Spleen (tissue), 11 donors: ENCODE measurements at regions not wholly inside any gene's neighbourhood (a gene's known extent, or its start where the extent isn't known, plus 50 kb on each side); places are given as distances from the start of the nearest gene placed in this dataset.

Source experiments
- DNase-seq: peaks from one replicate; pipeline ENCODE4 v3.0.0-alpha.2; 2020
- H3K27ac ChIP-seq, 8 donors: fragments of 200-600 bp; sonication (generic) in 7 of 8; 1 replicate in 4 of 8; 2 replicates in 4 of 8; pipeline versions ENCODE4 v1.5.0 to v1.8.0; 2016 to 2021; ENCODE audit warnings: inconsistent platforms in 4 of 8, mild to moderate bottlenecking in 4 of 8, moderate library complexity in 1 of 8
- H3K27me3 ChIP-seq, 7 donors: fragments of 200-600 bp; sonication (generic) in 6 of 7; replicated peaks in 1 of 7; 1 replicate in 4 of 7; 2 replicates in 3 of 7; pipeline versions ENCODE4 v1.5.0 to v1.8.0; 2016 to 2021; ENCODE audit warnings: inconsistent platforms in 3 of 7, mild to moderate bottlenecking in 1 of 7
- H3K36me3 ChIP-seq, 6 donors: fragments of 200-600 bp; sonication (generic) in 5 of 6; 1 replicate in 4 of 6; 2 replicates in 2 of 6; pipeline versions ENCODE4 v1.5.0 to v1.8.0; 2016 to 2021; ENCODE audit warnings: inconsistent platforms in 2 of 6
- H3K4me1 ChIP-seq, 6 donors: fragments of 200-600 bp; sonication (generic) in 5 of 6; 1 replicate in 3 of 6; 2 replicates in 3 of 6; pipeline versions ENCODE4 v1.5.0 to v1.8.0; 2016 to 2021; ENCODE audit warnings: inconsistent platforms in 3 of 6
- H3K4me3 ChIP-seq, 8 donors: fragments of 200-600 bp; sonication (generic) in 7 of 8; 1 replicate in 4 of 8; 2 replicates in 4 of 8; pipeline versions ENCODE4 v1.5.0 to v1.8.0; 2016 to 2021; ENCODE audit warnings: inconsistent platforms in 4 of 8, mild to moderate bottlenecking in 4 of 8, moderate library complexity in 2 of 8
- H3K9me3 ChIP-seq, 8 donors: fragments of 200-600 bp; sonication (generic) in 7 of 8; 1 replicate in 4 of 8; 2 replicates in 4 of 8; pipeline versions ENCODE4 v1.5.0 to v1.8.0; 2016 to 2021; ENCODE audit warnings: inconsistent platforms in 4 of 8
- POLR2A ChIP-seq, 3 donors: fragments of 450-650 bp; IDR thresholded peaks; one replicate each; pipeline ENCODE4 v1.5.1; 2017; ENCODE audit warnings: antibody characterized with exemption in 3 of 3, mild to moderate bottlenecking in 1 of 3
- POLR2AphosphoS5 ChIP-seq, 3 donors: sonication (generic); formaldehyde crosslinking; IDR thresholded peaks; one replicate each; pipeline ENCODE4 v1.5.1; 2017; ENCODE audit warnings: antibody characterized with exemption in 3 of 3
- WGBS, 5 donors: extraction: QIAGEN DNeasy Blood & Tissue Kit in 3 of 5; methylation state at CpG; one replicate each; pipeline versions ENCODE4 v1.1.5 to v1.1.7; 2013 to 2018; 5-methylcytosine and 5-hydroxymethylcytosine counted together
- intact Hi-C: fragments of 100-400 bp; cut with DNase I; formaldehyde crosslinking; loops from one replicate; pipeline ENCODE4 v1.15.0; 2023; ENCODE audit warnings: low total_unique reads
- TF ChIP-seq, protein P1 (sequence below), 11 experiments: fragments of 200-600 bp in 7 of 11; fragments of 450-650 bp in 4 of 11; sonication (generic) in 4 of 11; IDR thresholded peaks in 8 of 11; conservative IDR thresholded peaks in 3 of 11; 1 replicate in 7 of 11; 2 replicates in 4 of 11; pipeline versions ENCODE4 v1.4.0 to v1.8.0; 2016 to 2021; ENCODE audit warnings: antibody characterized with exemption in 11 of 11, inconsistent platforms in 4 of 11, mild to moderate bottlenecking in 1 of 11
- donor health status: healthy with polysubstance abuse.
- donor health status: DM: no; HTN: no; CAD: no; lungs with moderate emphysema.
- donor health status: DM: no; HTN: no; CAD: no.
- donor health status: Bipolar disorder and iron deficiency.
- donor health status: healthy.
- donor health status: DM: no; HTN: no; CAD: no.
- donor health status: DM: yes; HTN: yes; CAD: no.

- Histone ChIP-seq H3K9me3 (no peaks in the 10 kb centered on the region), H3K27me3 (no peaks in the 10 kb centered on the region), H3K4me1 (no peaks in the 10 kb centered on the region), H3K27ac (no peak overlapping the region), H3K4me3 (no peak overlapping the region), H3K36me3 (no peaks in the 10 kb centered on the region)
- no peak for DNase-seq
- intact Hi-C loops: no loop called here
- WGBS, 5 donors: 48 to 75% (median 68%) methylated on average over 2 of the region's 2 CpGs
- TF ChIP-seq POLR2AphosphoS5 (IDR thresholded peaks at IDR 0.05) (no peak), POLR2A (IDR thresholded peaks at IDR 0.05) (no peak)
- TF ChIP-seq, protein P1, sequence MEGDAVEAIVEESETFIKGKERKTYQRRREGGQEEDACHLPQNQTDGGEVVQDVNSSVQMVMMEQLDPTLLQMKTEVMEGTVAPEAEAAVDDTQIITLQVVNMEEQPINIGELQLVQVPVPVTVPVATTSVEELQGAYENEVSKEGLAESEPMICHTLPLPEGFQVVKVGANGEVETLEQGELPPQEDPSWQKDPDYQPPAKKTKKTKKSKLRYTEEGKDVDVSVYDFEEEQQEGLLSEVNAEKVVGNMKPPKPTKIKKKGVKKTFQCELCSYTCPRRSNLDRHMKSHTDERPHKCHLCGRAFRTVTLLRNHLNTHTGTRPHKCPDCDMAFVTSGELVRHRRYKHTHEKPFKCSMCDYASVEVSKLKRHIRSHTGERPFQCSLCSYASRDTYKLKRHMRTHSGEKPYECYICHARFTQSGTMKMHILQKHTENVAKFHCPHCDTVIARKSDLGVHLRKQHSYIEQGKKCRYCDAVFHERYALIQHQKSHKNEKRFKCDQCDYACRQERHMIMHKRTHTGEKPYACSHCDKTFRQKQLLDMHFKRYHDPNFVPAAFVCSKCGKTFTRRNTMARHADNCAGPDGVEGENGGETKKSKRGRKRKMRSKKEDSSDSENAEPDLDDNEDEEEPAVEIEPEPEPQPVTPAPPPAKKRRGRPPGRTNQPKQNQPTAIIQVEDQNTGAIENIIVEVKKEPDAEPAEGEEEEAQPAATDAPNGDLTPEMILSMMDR (IDR thresholded peaks at IDR 0.05 in 8 of 11, conservative IDR thresholded peaks at IDR 0.05 in 3 of 11): no peak
Observed at GRCh38 chr20:7770046-7770445, 170.2 kb downstream of the HAO1 start.

DNA sequence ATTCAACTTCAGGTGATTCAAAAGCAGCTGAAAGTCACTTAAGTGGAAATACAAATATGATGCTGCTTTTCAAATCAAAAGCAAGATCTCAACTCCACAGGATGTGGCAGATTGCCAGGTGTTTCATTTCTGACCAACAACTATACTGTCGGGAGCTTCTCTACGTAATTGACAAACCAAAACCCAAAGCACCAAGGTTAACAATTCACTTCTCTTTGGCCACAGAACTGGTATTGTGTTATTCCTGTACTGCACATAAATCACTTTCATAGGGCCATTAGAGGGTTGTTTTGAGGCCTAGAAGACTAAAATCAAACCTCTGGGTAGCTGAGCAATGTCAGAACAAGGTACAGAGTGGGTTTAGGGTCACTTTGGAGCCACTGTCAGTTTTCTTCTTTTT, 169.7 kb downstream of the HAO1 start:
- no peaks in the 10 kb centered on the region for H3K27me3 ChIP-seq
- intact Hi-C loops: no loop called here
- H3K4me3 ChIP-seq: no peak overlapping the region
- no peak for DNase-seq
- no peaks in the 10 kb centered on the region for H3K4me1 ChIP-seq
- 25 to 47% (median 39%) methylated on average over 2 of the region's 2 CpGs for WGBS, 5 donors
- H3K36me3 ChIP-seq: no peaks in the 10 kb centered on the region
- H3K9me3 ChIP-seq: peaks cover 0 to 3% (median 0%) of the 10 kb centered on the region in 8 donors
- TF ChIP-seq POLR2AphosphoS5 (IDR thresholded peaks at IDR 0.05): no peak
- TF ChIP-seq, protein P1 (IDR thresholded peaks at IDR 0.05 in 8 of 11, conservative IDR thresholded peaks at IDR 0.05 in 3 of 11): no peak
- no peak for TF ChIP-seq POLR2A (IDR thresholded peaks at IDR 0.05)
- H3K27ac ChIP-seq: no peak overlapping the region

GRCh38 chr20:7772371-7772770, 167.9 kb downstream of the HAO1 start:
- H3K27ac ChIP-seq: no peak overlapping the region
- no peak overlapping the region for H3K4me3 ChIP-seq
- DNase-seq: no peak
- WGBS, 5 donors: 88 to 100% (median 91%) methylated on average over 2 of the region's 2 CpGs
- TF ChIP-seq POLR2AphosphoS5 (IDR thresholded peaks at IDR 0.05) (no peak), POLR2A (IDR thresholded peaks at IDR 0.05) (no peak)
- TF ChIP-seq, protein P1 (IDR thresholded peaks at IDR 0.05 in 8 of 11, conservative IDR thresholded peaks at IDR 0.05 in 3 of 11): no peak
- intact Hi-C loops: no loop called here
- no peaks in the 10 kb centered on the region for H3K36me3 ChIP-seq
- no peaks in the 10 kb centered on the region for H3K4me1 ChIP-seq
- H3K9me3 ChIP-seq: peaks cover 0 to 21% (median 9%) of the 10 kb centered on the region in 8 donors
- no peaks in the 10 kb centered on the region for H3K27me3 ChIP-seq

GRCh38 chr20:7773511-7773910, 166.7 kb downstream of the HAO1 start:
- 74 to 88% (median 82%) methylated on average over 2 of the region's 2 CpGs for WGBS, 5 donors
- intact Hi-C loops: no loop called here

More at GRCh38 chr20:7773511-7773910, 166.7 kb downstream of the HAO1 start:
- Histone ChIP-seq H3K9me3 (peaks cover 0 to 22% (median 9%) of the 10 kb centered on the region in 8 donors), H3K27ac (no peak overlapping the region), H3K4me3 (no peak overlapping the region), H3K4me1 (no peaks in the 10 kb centered on the region), H3K36me3 (no peaks in the 10 kb centered on the region), H3K27me3 (no peaks in the 10 kb centered on the region)
- no peak for DNase-seq
- TF ChIP-seq POLR2A (IDR thresholded peaks at IDR 0.05) (no peak), POLR2AphosphoS5 (IDR thresholded peaks at IDR 0.05) (no peak)
- TF ChIP-seq, protein P1 (IDR thresholded peaks at IDR 0.05 in 8 of 11, conservative IDR thresholded peaks at IDR 0.05 in 3 of 11): no peak
